ENCODE measurements at regions not wholly inside any gene's neighbourhood (a gene's known extent, or its start where the extent isn't known, plus 50 kb on each side); places are given as distances from the start of the nearest gene placed in this dataset.

GRCh38 chr1:234932106-234932505, 196.5 kb downstream of the TOMM20 start:
- DNase-seq: no peak

- DNase-seq: no peak
Measured at GRCh38 chr1:234931404-234931973, 197.1 kb downstream of the TOMM20 start.

GRCh38 chr1:234929369-234929768, 199.3 kb downstream of the TOMM20 start:
- DNase-seq: no peak

- DNase-seq: no peak
Measured at GRCh38 chr1:234928642-234929041, 200.0 kb downstream of the TOMM20 start.

GRCh38 chr1:234927971-234928640, 200.5 kb downstream of the TOMM20 start:
- no peak for DNase-seq

GRCh38 chr1:234927312-234927970, 201.2 kb downstream of the TOMM20 start:
- DNase-seq: no peak

GRCh38 chr1:234926559-234927311, 201.9 kb downstream of the TOMM20 start:
- DNase-seq: peak; percentile 57

GRCh38 chr1:234926264-234926558, 202.4 kb downstream of the TOMM20 start:
- DNase-seq: no peak

- no peak for DNase-seq
Measured at GRCh38 chr1:234925440-234926263, 203.0 kb downstream of the TOMM20 start.

GRCh38 chr1:234924450-234925355, 203.9 kb downstream of the TOMM20 start:
- DNase-seq: no peak

- no peak for DNase-seq
Measured at GRCh38 chr1:234923626-234924025, 205.0 kb downstream of the TOMM20 start.

GRCh38 chr1:234922987-234923386, 205.7 kb downstream of the TOMM20 start:
- no peak for DNase-seq

- DNase-seq: no peak
Measured at GRCh38 chr1:234921266-234922062, 207.2 kb downstream of the TOMM20 start.

GRCh38 chr1:234920843-234921140, 207.8 kb downstream of the TOMM20 start:
- DNase-seq: no peak

- DNase-seq: no peak
Measured at GRCh38 chr1:234920136-234920842, 208.3 kb downstream of the TOMM20 start.

GRCh38 chr1:234918961-234919761, 209.5 kb downstream of the TOMM20 start:
- DNase-seq: no peak

- no peak for DNase-seq
Measured at GRCh38 chr1:234918181-234918841, 210.3 kb downstream of the TOMM20 start.

- no peak for DNase-seq
Measured at GRCh38 chr1:234917495-234918180, 211.0 kb downstream of the TOMM20 start.
